GF-D8 (cell line): ENCODE measurements at regions not wholly inside any gene's neighbourhood (a gene's known extent, or its start where the extent isn't known, plus 50 kb on each side); places are given as distances from the start of the nearest gene placed in this dataset.

Experiments used
- DNase-seq: peaks from one replicate; lab custom pipeline; 2025; lab: John Stamatoyannopoulos, UW

- no peak for DNase-seq
Observed at GRCh38 chr13:82817133-82817532, 1065.1 kb downstream of the SLITRK1 start.

GRCh38 chr13:82815791-82816190, 1066.5 kb downstream of the SLITRK1 start:
- DNase-seq: no peak

- DNase-seq: no peak
Observed at GRCh38 chr13:82803341-82803740, 1078.9 kb downstream of the SLITRK1 start.

GRCh38 chr13:82802528-82802927, 1079.7 kb downstream of the SLITRK1 start:
- no peak for DNase-seq

- DNase-seq: no peak
Observed at GRCh38 chr13:82800391-82800790, 1081.9 kb downstream of the SLITRK1 start.

- DNase-seq: no peak
Observed at GRCh38 chr13:82797876-82798275, 1084.4 kb downstream of the SLITRK1 start.

- DNase-seq: no peak
Observed at GRCh38 chr13:82791035-82791434, 1091.2 kb downstream of the SLITRK1 start.

- no peak for DNase-seq
Observed at GRCh38 chr13:82772816-82773215, 1109.5 kb downstream of the SLITRK1 start.

GRCh38 chr13:82766732-82767321, 1115.4 kb downstream of the SLITRK1 start:
- peak; percentile 91 for DNase-seq

- DNase-seq: no peak
Observed at GRCh38 chr13:82758044-82758443, 1124.2 kb downstream of the SLITRK1 start.

GRCh38 chr13:82751206-82751605, 1131.1 kb downstream of the SLITRK1 start:
- no peak for DNase-seq

- no peak for DNase-seq
Observed at GRCh38 chr13:82749551-82749950, 1132.7 kb downstream of the SLITRK1 start.

GRCh38 chr13:82747958-82748357, 1134.3 kb downstream of the SLITRK1 start:
- DNase-seq: no peak

GRCh38 chr13:82747291-82747690, 1135.0 kb downstream of the SLITRK1 start:
- no peak for DNase-seq

- no peak for DNase-seq
Observed at GRCh38 chr13:82740442-82740841, 1141.8 kb downstream of the SLITRK1 start.

GRCh38 chr13:82739881-82740280, 1142.4 kb downstream of the SLITRK1 start:
- DNase-seq: no peak

GRCh38 chr13:82729401-82729800, 1152.9 kb downstream of the SLITRK1 start:
- no peak for DNase-seq

GRCh38 chr13:82720986-82721385, 1161.3 kb downstream of the SLITRK1 start:
- no peak for DNase-seq

- DNase-seq: no peak
Observed at GRCh38 chr13:82719987-82720386, 1162.3 kb downstream of the SLITRK1 start.

GRCh38 chr13:82717249-82717648, 1165.0 kb downstream of the SLITRK1 start:
- no peak for DNase-seq

- DNase-seq: no peak
Observed at GRCh38 chr13:82713687-82714405, 1168.4 kb downstream of the SLITRK1 start.

GRCh38 chr13:82702513-82702912, 1179.8 kb downstream of the SLITRK1 start:
- DNase-seq: no peak

- DNase-seq: no peak
Observed at GRCh38 chr13:82701020-82701419, 1181.3 kb downstream of the SLITRK1 start.

GRCh38 chr13:82698941-82699340, 1183.3 kb downstream of the SLITRK1 start:
- no peak for DNase-seq
